Vagina (tissue), 2 donors: ENCODE measurements at regions not wholly inside any gene's neighbourhood (a gene's known extent, or its start where the extent isn't known, plus 50 kb on each side); places are given as distances from the start of the nearest gene placed in this dataset.

Source experiments
- POLR2A ChIP-seq, 2 donors: fragments of 450-650 bp; IDR thresholded peaks; one replicate each; pipeline ENCODE4 v1.6.1; 2017; ENCODE audit warnings: antibody characterized with exemption in 2 of 2, mild to moderate bottlenecking in 2 of 2, moderate library complexity in 2 of 2
- POLR2AphosphoS5 ChIP-seq, 2 donors: sonication (generic); formaldehyde crosslinking; IDR thresholded peaks; one replicate each; pipeline ENCODE4 v1.9.0; 2017; ENCODE audit warnings: antibody characterized with exemption in 2 of 2, mild to moderate bottlenecking in 2 of 2, low read depth in 1 of 2; ENCODE audit not compliant: insufficient read depth in 1 of 2
- TF ChIP-seq, protein P1 (sequence below), 3 experiments: fragments of 450-650 bp in 2 of 3; fragments of 200-600 bp in 1 of 3; sonication (generic) in 1 of 3; IDR thresholded peaks; one replicate each; pipeline ENCODE4 v1.5.1; 2017 to 2019; ENCODE audit warnings: antibody characterized with exemption in 3 of 3, mild to moderate bottlenecking in 2 of 3, moderate library complexity in 2 of 3

DNA sequence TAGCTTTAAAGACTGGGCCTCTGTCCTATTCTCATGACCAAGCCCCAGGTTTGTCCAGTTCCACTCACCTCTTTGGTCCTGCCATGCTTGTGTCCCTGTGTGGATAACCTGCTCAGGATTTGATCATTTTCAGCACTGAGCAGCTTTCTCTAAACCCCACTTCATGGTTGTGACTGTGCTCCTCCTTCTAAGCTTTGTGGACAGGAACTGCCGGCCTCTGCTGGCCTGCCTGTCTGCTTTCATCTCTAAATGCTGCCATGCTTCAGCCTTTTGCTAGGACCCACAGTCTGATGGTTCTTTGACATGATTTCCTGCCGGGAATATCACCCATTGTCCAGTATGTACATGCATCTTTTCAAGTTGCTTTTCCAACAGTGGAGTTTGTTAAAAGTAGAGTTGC is 53.9 kb upstream of the STXBP6 start:
- TF ChIP-seq, protein P1, sequence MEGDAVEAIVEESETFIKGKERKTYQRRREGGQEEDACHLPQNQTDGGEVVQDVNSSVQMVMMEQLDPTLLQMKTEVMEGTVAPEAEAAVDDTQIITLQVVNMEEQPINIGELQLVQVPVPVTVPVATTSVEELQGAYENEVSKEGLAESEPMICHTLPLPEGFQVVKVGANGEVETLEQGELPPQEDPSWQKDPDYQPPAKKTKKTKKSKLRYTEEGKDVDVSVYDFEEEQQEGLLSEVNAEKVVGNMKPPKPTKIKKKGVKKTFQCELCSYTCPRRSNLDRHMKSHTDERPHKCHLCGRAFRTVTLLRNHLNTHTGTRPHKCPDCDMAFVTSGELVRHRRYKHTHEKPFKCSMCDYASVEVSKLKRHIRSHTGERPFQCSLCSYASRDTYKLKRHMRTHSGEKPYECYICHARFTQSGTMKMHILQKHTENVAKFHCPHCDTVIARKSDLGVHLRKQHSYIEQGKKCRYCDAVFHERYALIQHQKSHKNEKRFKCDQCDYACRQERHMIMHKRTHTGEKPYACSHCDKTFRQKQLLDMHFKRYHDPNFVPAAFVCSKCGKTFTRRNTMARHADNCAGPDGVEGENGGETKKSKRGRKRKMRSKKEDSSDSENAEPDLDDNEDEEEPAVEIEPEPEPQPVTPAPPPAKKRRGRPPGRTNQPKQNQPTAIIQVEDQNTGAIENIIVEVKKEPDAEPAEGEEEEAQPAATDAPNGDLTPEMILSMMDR (IDR thresholded peaks at IDR 0.05), result no peak
- TF ChIP-seq POLR2AphosphoS5 (IDR thresholded peaks at IDR 0.05; ENCODE audit: insufficient read depth in 1 of 2, low read depth in 1 of 2), result no peak
- TF ChIP-seq POLR2A (IDR thresholded peaks at IDR 0.05), result no peak
